Activated CD8-positive, alpha-beta T cell treated with anti-CD3 and anti-CD28 coated beads for 36 hours (primary cell): ENCODE measurements at regions not wholly inside any gene's neighbourhood (a gene's known extent, or its start where the extent isn't known, plus 50 kb on each side); places are given as distances from the start of the nearest gene placed in this dataset.

Source experiments
- ATAC-seq: fragments of 200-7000 bp; cut with Tn5 transposase; one replicate; pipeline ENCODE4 v1.10.0; 2021; ENCODE audit warnings: mild to moderate bottlenecking, moderate library complexity
- CTCF ChIA-PET: fragments of 350-600 bp; sonication (Branson Sonifier 250); formaldehyde crosslinking; loops from one replicate; lab custom pipeline; 2021; ENCODE audit warnings: antibody characterized with exemption; lab: Charles Lee
- POLR2A ChIA-PET: fragments of 350-600 bp; sonication (Branson Sonifier 250); formaldehyde crosslinking; loops from one replicate; lab custom pipeline; 2021; ENCODE audit warnings: antibody characterized with exemption; lab: Charles Lee
- DNase-seq: peaks from one replicate; pipeline ENCODE4 v3.0.0-alpha.2; 2020
- H3K27ac Mint-ChIP-seq: one replicate; pipeline ENCODE4 v1.8.0; 2021; ENCODE audit warnings: mild to moderate bottlenecking, mixed read lengths
- H3K27me3 Mint-ChIP-seq: one replicate; pipeline ENCODE4 v1.8.0; 2021; ENCODE audit warnings: mixed read lengths
- H3K36me3 Mint-ChIP-seq: one replicate; pipeline ENCODE4 v1.8.0; 2021; ENCODE audit warnings: low read depth, mixed read lengths
- H3K4me1 Mint-ChIP-seq: one replicate; pipeline ENCODE4 v1.8.0; 2021; ENCODE audit warnings: low read depth, mixed read lengths
- H3K4me3 Mint-ChIP-seq: one replicate; pipeline ENCODE4 v1.8.0; 2021; ENCODE audit warnings: mild to moderate bottlenecking, moderate library complexity, mixed read lengths
- H3K9me3 Mint-ChIP-seq: one replicate; pipeline ENCODE4 v1.8.0; 2021; ENCODE audit warnings: mixed read lengths
- intact Hi-C: fragments of 100-400 bp; cut with micrococcal nuclease; formaldehyde crosslinking; loops from one replicate; pipeline ENCODE4 v1.10.0; 2022
- TF ChIP-seq, protein P1 (sequence below): fragments of 200-600 bp; IDR thresholded peaks from one replicate; pipeline ENCODE4 v1.8.0; 2022; ENCODE audit warnings: antibody characterized with exemption, mild to moderate bottlenecking

DNA sequence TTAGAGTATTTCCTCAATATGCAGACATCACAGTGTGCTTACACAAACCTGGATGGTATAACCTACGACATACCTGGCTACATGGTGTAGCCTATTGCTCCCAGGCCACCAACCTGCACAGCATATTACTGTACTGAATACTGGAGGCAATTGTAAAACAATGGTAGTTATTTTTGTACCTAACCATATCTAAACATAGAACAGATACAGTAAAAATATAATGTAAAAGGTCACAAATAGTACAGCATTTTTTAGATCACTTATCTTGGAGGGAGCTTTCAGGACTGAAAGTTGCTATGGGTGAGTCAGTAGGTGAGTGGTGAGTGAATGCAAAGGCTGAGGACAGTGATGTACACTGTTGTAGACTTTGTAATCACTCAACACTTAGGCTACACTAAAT lies 492.3 kb downstream of the MRPL39 start:
- DNase-seq (no peak), ATAC-seq (no peak)
- Mint-ChIP-seq H3K9me3 (peaks cover 1% of the 10 kb centered on the region), H3K4me3 (no peak overlapping the region), H3K4me1 (no peaks in the 10 kb centered on the region), H3K27me3 (no peaks in the 10 kb centered on the region), H3K36me3 (no peaks in the 10 kb centered on the region), H3K27ac (no peak overlapping the region)
- ChIA-PET POLR2A (no interaction called here), CTCF (no interaction called here)
- TF ChIP-seq, protein P1, sequence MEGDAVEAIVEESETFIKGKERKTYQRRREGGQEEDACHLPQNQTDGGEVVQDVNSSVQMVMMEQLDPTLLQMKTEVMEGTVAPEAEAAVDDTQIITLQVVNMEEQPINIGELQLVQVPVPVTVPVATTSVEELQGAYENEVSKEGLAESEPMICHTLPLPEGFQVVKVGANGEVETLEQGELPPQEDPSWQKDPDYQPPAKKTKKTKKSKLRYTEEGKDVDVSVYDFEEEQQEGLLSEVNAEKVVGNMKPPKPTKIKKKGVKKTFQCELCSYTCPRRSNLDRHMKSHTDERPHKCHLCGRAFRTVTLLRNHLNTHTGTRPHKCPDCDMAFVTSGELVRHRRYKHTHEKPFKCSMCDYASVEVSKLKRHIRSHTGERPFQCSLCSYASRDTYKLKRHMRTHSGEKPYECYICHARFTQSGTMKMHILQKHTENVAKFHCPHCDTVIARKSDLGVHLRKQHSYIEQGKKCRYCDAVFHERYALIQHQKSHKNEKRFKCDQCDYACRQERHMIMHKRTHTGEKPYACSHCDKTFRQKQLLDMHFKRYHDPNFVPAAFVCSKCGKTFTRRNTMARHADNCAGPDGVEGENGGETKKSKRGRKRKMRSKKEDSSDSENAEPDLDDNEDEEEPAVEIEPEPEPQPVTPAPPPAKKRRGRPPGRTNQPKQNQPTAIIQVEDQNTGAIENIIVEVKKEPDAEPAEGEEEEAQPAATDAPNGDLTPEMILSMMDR = no peak
- intact Hi-C loops = no loop called here

DNA sequence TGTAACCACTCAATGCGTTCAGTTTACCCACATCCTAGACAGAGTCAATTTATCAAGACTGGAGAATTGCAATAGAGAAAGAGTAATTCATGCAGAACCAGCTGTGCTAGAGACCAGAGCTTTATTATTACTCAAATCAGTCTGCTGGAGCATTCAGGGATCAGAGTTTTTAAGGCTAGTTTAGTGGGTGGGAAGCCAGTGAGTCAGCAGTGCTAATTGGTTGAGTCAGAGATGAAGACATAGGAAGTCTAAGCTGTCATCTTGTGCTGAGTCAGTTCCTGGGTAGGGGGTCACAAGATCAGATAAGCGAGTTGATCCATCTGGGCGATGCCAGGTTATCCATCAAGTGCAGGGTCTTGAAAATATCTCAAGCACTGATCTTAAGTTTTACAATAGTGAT lies 499.6 kb downstream of the MRPL39 start:
- no peak overlapping the region for H3K27ac Mint-ChIP-seq
- DNase-seq (no peak), ATAC-seq (no peak)
- no peak overlapping the region for H3K4me3 Mint-ChIP-seq
- TF ChIP-seq, protein P1 = no peak
- ChIA-PET CTCF (no interaction called here), POLR2A (no interaction called here)
- intact Hi-C loops = no loop called here
- no peaks in the 10 kb centered on the region for H3K36me3 Mint-ChIP-seq
- no peaks in the 10 kb centered on the region for H3K27me3 Mint-ChIP-seq
- no peaks in the 10 kb centered on the region for H3K4me1 Mint-ChIP-seq
- H3K9me3 Mint-ChIP-seq = no peaks in the 10 kb centered on the region

DNA sequence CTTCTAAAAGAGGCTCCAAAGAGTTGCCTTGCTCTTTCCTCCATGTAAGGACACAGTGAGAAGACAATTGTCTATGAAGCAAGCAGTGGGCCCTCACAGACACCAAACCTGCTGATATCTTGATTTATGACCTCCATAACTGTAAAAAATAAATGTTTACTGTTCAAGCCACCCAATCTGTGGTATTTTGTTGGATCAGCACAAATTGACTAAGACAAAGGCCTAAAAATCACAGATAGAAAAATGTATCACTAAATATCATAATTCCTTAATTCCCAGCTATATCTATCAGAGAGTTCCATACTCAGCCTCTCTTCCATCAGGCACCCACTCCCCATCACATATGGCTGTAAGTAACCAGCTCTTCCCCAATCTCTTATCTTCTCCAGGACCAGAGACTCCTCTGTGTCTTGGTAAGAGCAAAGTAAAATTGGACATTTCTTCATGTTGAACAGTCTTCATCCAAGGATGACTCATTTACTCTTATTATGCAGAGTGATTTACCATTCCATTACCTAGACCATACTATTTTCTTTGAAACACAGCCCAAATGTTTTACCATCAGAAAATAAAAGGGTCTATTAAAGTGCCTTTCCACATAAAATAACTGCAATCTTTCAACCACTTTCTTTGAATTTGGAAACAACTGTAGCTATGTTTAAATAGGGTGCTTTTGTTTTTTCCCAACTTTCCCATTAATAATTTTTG lies 503.6 kb downstream of the MRPL39 start:
- CTCF ChIA-PET = no interaction called here
- DNase-seq (no peak), ATAC-seq (no peak)
- intact Hi-C loops = no loop called here
- POLR2A ChIA-PET = no interaction called here
- Mint-ChIP-seq H3K27ac (no peak overlapping the region), H3K9me3 (no peaks in the 10 kb centered on the region), H3K36me3 (no peaks in the 10 kb centered on the region), H3K4me3 (no peak overlapping the region), H3K4me1 (no peaks in the 10 kb centered on the region), H3K27me3 (no peaks in the 10 kb centered on the region)
- TF ChIP-seq, protein P1 = no peak

DNA sequence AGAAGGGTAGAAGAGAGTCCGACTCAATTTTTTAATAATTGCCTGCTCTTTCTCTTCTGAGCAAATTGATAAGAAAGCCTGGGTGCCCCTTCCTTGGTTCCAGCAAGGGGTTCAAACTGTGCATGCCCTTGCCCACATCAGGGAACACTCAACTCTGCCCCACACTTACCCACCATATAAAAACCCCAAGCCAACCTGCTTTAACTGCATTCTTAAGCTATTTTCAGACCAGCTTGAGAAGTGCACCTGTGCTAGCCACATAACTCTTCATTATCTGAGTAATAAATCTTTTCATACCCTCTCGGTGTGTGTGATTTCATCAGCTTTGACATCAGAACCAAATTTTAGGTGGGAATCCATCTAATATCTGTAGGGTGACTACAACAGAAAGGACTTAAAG lies 509.6 kb downstream of the MRPL39 start:
- no peak overlapping the region for H3K4me3 Mint-ChIP-seq
- intact Hi-C loops = no loop called here
- H3K27ac Mint-ChIP-seq = no peak overlapping the region
- CTCF ChIA-PET = no interaction called here
- TF ChIP-seq, protein P1 = no peak
- no peaks in the 10 kb centered on the region for H3K4me1 Mint-ChIP-seq
- peaks cover 1% of the 10 kb centered on the region for H3K9me3 Mint-ChIP-seq
- DNase-seq = no peak
- POLR2A ChIA-PET = interaction anchor here (0.6 kb wide), 1 partner anchor 399 kb away, joined by 7 read pairs; no protein-coding TSS in a partner anchor
- no peak for ATAC-seq
- H3K27me3 Mint-ChIP-seq = no peaks in the 10 kb centered on the region
- no peaks in the 10 kb centered on the region for H3K36me3 Mint-ChIP-seq

DNA sequence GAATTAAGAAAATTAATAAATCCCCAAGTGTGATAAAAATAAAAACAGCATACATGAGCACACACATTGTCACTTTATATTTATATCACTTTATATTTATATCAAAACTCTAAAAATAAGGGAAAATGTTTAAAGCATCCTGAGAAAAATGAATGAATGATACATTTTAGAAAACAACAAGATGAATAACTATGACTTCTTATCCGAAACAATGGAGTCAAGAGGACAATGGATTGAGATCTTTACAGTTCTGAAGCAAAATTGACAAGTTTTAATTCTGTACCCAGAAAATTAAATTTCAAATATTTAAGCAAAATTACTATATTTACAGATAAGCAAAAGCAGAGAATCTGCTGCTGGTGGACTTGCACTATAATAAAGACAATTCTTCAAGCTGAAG lies 512.6 kb downstream of the MRPL39 start:
- TF ChIP-seq, protein P1 = no peak

More for the DNA sequence above, 512.6 kb downstream of the MRPL39 start:
- H3K9me3 Mint-ChIP-seq = peaks cover 1% of the 10 kb centered on the region
- H3K4me3 Mint-ChIP-seq = no peak overlapping the region
- intact Hi-C loops = no loop called here
- H3K27me3 Mint-ChIP-seq = no peaks in the 10 kb centered on the region
- no peaks in the 10 kb centered on the region for H3K36me3 Mint-ChIP-seq
- no peak for ATAC-seq
- POLR2A ChIA-PET = no interaction called here
- H3K27ac Mint-ChIP-seq = no peak overlapping the region
- CTCF ChIA-PET = no interaction called here
- H3K4me1 Mint-ChIP-seq = no peaks in the 10 kb centered on the region
- no peak for DNase-seq
